Heart left ventricle (tissue), 13 donors: ENCODE measurements at regions not wholly inside any gene's neighbourhood (a gene's known extent, or its start where the extent isn't known, plus 50 kb on each side); places are given as distances from the start of the nearest gene placed in this dataset.

Experiments
- POLR2A ChIP-seq, 2 donors: fragments of 450-650 bp; IDR thresholded peaks; one replicate each; pipeline ENCODE4 v1.6.1; 2017; ENCODE audit warnings: antibody characterized with exemption in 2 of 2, mild to moderate bottlenecking in 2 of 2, moderate library complexity in 2 of 2
- TF ChIP-seq, protein P1 (sequence below), 12 donors: fragments of 200-600 bp; sonication (generic) in 4 of 12; IDR thresholded peaks; one replicate each; pipeline versions ENCODE4 v1.5.0 to v1.8.0; 2018 to 2022; ENCODE audit warnings: antibody characterized with exemption in 12 of 12, mild to moderate bottlenecking in 5 of 12
- donor health status: ischemic (EF 13 %, LVEDD 7.1; RV severe dilation, severe dysfunction).
- donor health status: DM: no; HTN: yes; CAD: no.
- donor health status: DM: no; HTN: no; CAD: no.
- donor health status: ischemic (EF 25% LVEDD 6.9; RV normal size, moderate dysfunction).
- donor health status: ischemic (EF 25% LVEDD 5.7; RV mildly dilated, moderate dysfunction).
- donor health status: ischemic (EF 35%, LVEDD 5.7; RV mildly dilated, moderate dysfunction).
- donor health status: nonischemic (EF 11% LVEDD 7.7; RV severe dilation, severe dysfunction).
- donor health status: DM: yes; HTN: yes; CAD: no.
- donor health status: PGD.
- donor health status: ischemic (EF 29% LVEDD 5.4; RV normal size, mild dysfunction).
- donor health status: nonischemic (EF 23%, LVEDD 6.1; RV moderate dilation, normal function).

DNA sequence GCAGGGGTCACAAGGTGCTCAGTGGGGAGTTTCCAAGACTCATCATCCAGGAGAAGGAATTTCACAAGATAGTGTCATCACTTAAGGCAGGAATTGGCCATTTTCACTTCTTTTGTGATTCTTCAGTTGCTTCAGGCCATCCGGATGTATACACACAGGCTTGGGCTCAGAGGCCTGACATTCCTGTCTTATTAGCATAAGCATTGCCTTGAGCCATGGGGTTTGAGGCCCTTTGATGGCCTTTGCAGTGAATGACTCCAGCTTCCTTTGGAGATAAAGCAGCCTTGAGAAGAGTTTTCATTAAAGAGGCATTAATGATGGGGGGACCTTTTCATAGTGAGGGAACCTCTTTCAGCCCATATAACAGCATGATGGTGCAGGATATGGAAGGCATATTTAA lies 366.0 kb upstream of the CNTNAP5 start:
- TF ChIP-seq, protein P1, sequence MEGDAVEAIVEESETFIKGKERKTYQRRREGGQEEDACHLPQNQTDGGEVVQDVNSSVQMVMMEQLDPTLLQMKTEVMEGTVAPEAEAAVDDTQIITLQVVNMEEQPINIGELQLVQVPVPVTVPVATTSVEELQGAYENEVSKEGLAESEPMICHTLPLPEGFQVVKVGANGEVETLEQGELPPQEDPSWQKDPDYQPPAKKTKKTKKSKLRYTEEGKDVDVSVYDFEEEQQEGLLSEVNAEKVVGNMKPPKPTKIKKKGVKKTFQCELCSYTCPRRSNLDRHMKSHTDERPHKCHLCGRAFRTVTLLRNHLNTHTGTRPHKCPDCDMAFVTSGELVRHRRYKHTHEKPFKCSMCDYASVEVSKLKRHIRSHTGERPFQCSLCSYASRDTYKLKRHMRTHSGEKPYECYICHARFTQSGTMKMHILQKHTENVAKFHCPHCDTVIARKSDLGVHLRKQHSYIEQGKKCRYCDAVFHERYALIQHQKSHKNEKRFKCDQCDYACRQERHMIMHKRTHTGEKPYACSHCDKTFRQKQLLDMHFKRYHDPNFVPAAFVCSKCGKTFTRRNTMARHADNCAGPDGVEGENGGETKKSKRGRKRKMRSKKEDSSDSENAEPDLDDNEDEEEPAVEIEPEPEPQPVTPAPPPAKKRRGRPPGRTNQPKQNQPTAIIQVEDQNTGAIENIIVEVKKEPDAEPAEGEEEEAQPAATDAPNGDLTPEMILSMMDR (IDR thresholded peaks at IDR 0.05): no peak
- no peak for TF ChIP-seq POLR2A (IDR thresholded peaks at IDR 0.05)
